Liver (tissue), 3 donors: ENCODE measurements at regions not wholly inside any gene's neighbourhood (a gene's known extent, or its start where the extent isn't known, plus 50 kb on each side); places are given as distances from the start of the nearest gene placed in this dataset.

Experiments
- ATF3 ChIP-seq: IDR thresholded peaks from 2 replicates; pipeline ENCODE4 v1.6.1; 2016; ENCODE audit warnings: antibody characterized with exemption
- CTCF ChIP-seq: fragments of 150-350 bp; IDR thresholded peaks from 2 replicates; pipeline ENCODE4 v1.5.1; 2017; ENCODE audit warnings: improper control_type of control experiment, low read depth, low read length; ENCODE audit not compliant: missing input control
- FOXA2 ChIP-seq: IDR thresholded peaks from 2 replicates; pipeline ENCODE4 v1.6.1; 2016; ENCODE audit warnings: antibody characterized with exemption
- GABPA ChIP-seq, 2 donors: IDR thresholded peaks in 1 of 2; conservative IDR thresholded peaks in 1 of 2; 2 replicates each; pipeline ENCODE4 v1.6.1; 2016; ENCODE audit warnings: antibody characterized with exemption in 2 of 2, mild to moderate bottlenecking in 1 of 2, moderate library complexity in 1 of 2
- JUND ChIP-seq, 2 donors: IDR thresholded peaks; 2 replicates each; pipeline ENCODE4 v1.6.1; 2016; ENCODE audit warnings: antibody characterized with exemption in 2 of 2
- MAX ChIP-seq: IDR thresholded peaks from 2 replicates; pipeline ENCODE4 v1.6.1; 2016; ENCODE audit warnings: antibody characterized with exemption
- NR2F2 ChIP-seq: IDR thresholded peaks from 2 replicates; pipeline ENCODE4 v1.6.1; 2016; ENCODE audit warnings: antibody characterized with exemption
- RAD21 ChIP-seq, 2 donors: IDR thresholded peaks; 2 replicates each; pipeline ENCODE4 v1.6.1; 2016; ENCODE audit warnings: antibody characterized with exemption in 2 of 2, mild to moderate bottlenecking in 2 of 2
- REST ChIP-seq: IDR thresholded peaks from 2 replicates; pipeline ENCODE4 v1.6.1; 2016; ENCODE audit warnings: antibody characterized with exemption, mild to moderate bottlenecking
- TAF1 ChIP-seq: conservative IDR thresholded peaks from 2 replicates; pipeline ENCODE4 v1.6.1; 2016; ENCODE audit warnings: antibody characterized with exemption, mild to moderate bottlenecking
- YY1 ChIP-seq: IDR thresholded peaks from 2 replicates; pipeline ENCODE4 v1.6.1; 2016; ENCODE audit warnings: antibody characterized with exemption, mild to moderate bottlenecking
- ZBTB33 ChIP-seq: IDR thresholded peaks from 2 replicates; pipeline ENCODE4 v1.6.1; 2016; ENCODE audit warnings: antibody characterized with exemption
- donor health status: healthy.
- donor health status: healthy.

GRCh38 chr9:20244271-20244670 lies 378.0 kb downstream of the MLLT3 start:
- TF ChIP-seq CTCF: no peak
- no peak for TF ChIP-seq TAF1
- TF ChIP-seq YY1: no peak
- TF ChIP-seq REST: no peak
- TF ChIP-seq JUND (IDR thresholded peaks at IDR 0.05): no peak
- no peak for TF ChIP-seq MAX
- TF ChIP-seq FOXA2: no peak
- no peak for TF ChIP-seq NR2F2
- TF ChIP-seq RAD21 (IDR thresholded peaks at IDR 0.05): no peak
- no peak for TF ChIP-seq ATF3
- TF ChIP-seq ZBTB33: no peak
- no peak for TF ChIP-seq GABPA (IDR thresholded peaks at IDR 0.05 in 1 of 2, conservative IDR thresholded peaks at IDR 0.05 in 1 of 2)
